VCaP (cell line): ENCODE measurements at regions not wholly inside any gene's neighbourhood (a gene's known extent, or its start where the extent isn't known, plus 50 kb on each side); places are given as distances from the start of the nearest gene placed in this dataset.

ENCODE experiments used
- H3K27ac ChIP-seq: fragments of 450-650 bp; 2 replicates; pipeline ENCODE4 v1.5.1; 2017
- CTCF ChIP-seq: fragments of 450-650 bp; conservative IDR thresholded peaks from 2 replicates; pipeline ENCODE4 v1.5.1; 2017; ENCODE audit warnings: mild to moderate bottlenecking, moderate library complexity

GRCh38 chr12:19988459-19988873 lies 379.9 kb upstream of the PDE3A start:
- TF ChIP-seq CTCF = no peak
- peak overlapping the region; percentile 69 for H3K27ac ChIP-seq

GRCh38 chr12:19988948-19989347 lies 379.4 kb upstream of the PDE3A start:
- H3K27ac ChIP-seq = peak overlapping the region; percentile 69
- TF ChIP-seq CTCF = no peak

- no peak for TF ChIP-seq CTCF
- H3K27ac ChIP-seq = no peak overlapping the region
Measured at GRCh38 chr12:19991146-19991545, 377.2 kb upstream of the PDE3A start.

- H3K27ac ChIP-seq = no peak overlapping the region
- TF ChIP-seq CTCF = no peak
Measured at GRCh38 chr12:19992311-19992710, 376.0 kb upstream of the PDE3A start.

- TF ChIP-seq CTCF = peak; percentile 57
- H3K27ac ChIP-seq = no peak overlapping the region
Measured at GRCh38 chr12:19994968-19995367, 373.4 kb upstream of the PDE3A start.

GRCh38 chr12:19997656-19998400 lies 370.5 kb upstream of the PDE3A start:
- H3K27ac ChIP-seq = no peak overlapping the region
- no peak for TF ChIP-seq CTCF

GRCh38 chr12:19998411-19998810 lies 369.9 kb upstream of the PDE3A start:
- TF ChIP-seq CTCF = no peak
- no peak overlapping the region for H3K27ac ChIP-seq
